NCI-H82 treated with DMSO at 0.1 percent for 48 hours (cell line): ENCODE measurements at regions not wholly inside any gene's neighbourhood (a gene's known extent, or its start where the extent isn't known, plus 50 kb on each side); places are given as distances from the start of the nearest gene placed in this dataset.
"Not testable (repeated sequence)": the region's sequence is repeated elsewhere in the genome, so short reads cannot be mapped to it uniquely, and the experiment has no call there.

Experiments
- DNase-seq: peaks from one replicate; lab custom pipeline; 2025; ENCODE audit not compliant: unreplicated experiment; lab: John Stamatoyannopoulos, UW

DNA sequence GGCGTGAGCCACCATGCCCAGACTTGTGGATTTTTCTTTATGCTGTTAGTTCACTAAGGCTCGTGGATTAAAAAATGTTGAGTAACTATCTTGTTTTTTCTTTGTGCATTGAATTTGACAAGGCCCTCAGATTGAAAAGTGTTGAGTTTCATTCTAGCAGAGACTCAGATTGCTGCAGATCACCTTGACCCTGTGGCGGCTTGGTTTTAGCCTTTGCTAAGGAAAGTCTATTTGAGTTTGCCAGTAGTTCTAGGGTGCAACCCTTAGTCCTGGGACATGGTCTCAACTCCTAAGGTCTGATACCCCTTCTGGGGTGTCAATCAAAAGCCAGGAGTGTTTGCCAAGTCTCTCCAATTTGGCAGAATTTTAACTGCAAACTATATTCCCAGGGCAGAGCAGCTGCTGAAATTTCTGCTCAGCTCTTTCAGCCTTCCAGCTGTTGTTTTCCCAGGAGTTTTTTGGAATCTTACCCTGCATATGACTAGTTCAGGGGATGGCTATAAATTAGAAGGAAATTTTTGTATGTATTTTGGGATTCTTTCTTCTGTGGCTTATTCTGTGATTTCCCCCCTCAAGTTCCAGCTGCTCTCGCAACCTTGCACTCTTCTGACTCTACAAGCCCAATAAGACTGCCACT lies 84.3 kb upstream of the HAND1 start:
- DNase-seq, result no peak

DNA sequence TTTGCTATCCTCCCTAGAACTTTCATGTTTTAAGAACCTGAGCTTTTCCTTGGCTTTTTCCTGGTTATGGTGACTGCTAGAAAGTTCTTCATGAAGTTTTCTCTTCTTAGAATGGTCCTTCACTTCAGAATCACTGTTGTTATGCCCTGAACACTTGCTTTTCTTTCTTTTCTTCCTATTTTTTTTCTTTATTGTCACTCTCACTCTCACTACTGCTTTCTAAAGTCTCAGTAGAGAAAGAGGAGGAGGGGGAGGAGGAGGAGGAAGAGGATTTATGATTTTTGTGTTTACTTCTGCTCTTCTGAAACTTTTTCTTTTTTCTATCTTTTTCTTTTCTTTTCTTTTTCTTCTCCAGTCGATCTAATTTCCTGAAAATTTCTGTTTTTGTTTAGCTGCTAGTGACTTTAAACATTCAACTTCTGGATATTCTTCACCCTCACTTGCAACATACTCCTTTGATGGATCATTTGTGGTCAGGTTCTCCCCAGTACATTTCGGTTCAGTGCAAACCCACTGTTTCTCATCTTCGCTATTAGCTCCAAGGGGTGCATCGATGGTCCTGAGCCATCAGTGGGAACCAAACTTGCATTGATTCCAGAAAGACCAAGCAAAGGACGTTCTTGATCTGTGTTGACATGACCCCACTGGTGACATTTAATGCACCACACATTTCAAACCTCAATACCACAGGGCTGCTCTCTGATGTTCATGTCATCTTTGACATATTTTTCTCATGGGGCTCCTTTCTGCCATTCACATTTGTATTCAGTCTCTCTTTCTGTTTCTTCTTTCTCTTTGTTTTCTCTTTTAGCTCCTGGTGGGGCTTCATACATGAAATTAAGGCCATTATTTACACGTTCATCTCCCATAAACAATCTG lies 81.6 kb upstream of the HAND1 start:
- no peak for DNase-seq

DNA sequence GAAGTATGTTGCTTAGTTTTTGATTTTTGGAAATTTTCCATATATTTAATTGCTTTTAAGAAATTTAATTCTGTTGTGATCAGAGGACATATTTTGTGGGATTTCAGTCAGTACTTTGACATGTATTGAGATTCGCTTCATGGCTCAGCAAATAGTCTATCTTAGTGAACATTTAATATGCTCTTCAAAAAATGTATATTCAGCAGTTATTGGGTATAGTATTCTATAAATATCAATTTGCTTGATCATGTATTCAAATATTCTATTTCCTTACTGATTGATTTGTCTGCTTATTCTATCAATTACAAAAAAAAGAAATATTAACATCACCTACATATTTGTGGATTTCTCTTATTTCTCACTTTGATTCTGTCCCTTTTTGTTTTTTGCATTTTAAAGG lies 79.5 kb upstream of the HAND1 start:
- no peak for DNase-seq

DNA sequence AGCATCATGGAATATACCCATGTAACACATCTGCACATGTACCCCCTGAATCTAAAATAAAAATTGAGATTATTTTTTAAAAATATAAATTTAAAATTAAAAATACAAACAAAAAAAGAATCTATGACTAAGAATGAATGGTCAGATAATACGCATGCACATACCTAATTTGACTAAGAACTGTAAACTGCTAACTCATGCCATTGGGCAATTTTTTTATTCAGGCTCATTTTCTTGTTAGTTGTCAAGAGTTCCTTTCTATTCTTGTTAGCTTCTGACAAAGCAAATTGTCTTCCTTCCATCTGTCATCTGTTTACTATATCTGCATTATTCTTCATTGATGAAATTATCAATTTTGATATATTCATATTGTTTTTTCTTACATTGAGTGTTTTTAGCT lies 69.5 kb upstream of the HAND1 start:
- DNase-seq, result no peak

DNA sequence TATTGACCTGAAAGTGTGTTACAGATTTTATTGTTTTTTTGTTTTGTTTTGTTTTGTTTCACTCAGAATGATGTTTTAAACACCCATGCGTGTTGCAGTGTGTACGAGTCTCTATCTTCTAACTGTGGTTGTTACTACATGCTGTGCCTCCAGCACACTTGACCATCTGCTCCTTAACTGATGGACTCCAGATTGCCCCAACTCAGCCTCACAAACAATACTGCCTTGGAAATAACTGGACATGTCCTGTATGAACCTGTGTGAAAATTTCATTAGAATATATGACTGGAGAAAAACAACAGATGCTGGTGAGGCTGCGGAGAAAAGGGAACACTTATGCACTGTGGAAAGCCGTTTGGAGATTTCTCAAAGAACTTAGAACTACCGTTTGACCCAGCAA lies 68.7 kb upstream of the HAND1 start:
- no peak for DNase-seq

DNA sequence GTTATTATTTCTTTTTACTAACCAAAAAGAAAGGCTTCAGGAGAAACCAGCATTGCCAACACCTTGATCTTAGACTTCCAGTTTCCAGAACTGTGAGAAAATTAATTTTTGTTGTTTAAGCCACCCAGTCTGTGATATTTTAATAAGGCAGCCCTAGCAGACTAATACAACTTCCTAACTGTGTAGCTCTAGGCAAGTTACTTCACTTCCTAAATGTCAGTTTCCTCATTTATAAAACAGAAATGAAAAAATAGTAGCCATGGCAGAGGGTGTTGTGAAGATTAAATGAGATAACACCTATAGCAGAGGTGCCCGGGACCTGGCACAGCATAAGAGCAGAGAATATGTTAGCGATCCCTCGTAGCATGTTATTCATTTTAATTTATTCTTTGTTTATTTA lies 66.6 kb upstream of the HAND1 start:
- DNase-seq, result no peak

DNA sequence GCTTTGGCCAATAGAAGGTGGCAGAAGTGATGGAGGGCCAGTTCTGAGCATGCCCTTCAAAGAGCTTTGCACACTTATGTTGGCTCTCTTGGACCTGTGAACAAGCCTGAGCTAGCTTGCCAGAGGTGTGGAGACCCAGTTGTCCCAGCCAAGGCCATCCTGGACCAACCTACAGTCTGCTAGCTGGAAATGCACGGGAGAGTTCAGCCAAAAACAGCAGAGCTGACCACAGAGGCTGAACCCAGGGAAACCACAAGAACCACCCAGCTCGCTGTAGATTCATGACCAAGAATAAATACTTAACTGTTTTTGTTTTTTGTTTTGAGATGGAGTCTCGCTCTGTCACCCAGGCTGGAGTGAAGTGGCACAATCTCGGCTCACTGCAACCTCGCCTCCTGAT lies 65.4 kb upstream of the HAND1 start:
- no peak for DNase-seq

DNA sequence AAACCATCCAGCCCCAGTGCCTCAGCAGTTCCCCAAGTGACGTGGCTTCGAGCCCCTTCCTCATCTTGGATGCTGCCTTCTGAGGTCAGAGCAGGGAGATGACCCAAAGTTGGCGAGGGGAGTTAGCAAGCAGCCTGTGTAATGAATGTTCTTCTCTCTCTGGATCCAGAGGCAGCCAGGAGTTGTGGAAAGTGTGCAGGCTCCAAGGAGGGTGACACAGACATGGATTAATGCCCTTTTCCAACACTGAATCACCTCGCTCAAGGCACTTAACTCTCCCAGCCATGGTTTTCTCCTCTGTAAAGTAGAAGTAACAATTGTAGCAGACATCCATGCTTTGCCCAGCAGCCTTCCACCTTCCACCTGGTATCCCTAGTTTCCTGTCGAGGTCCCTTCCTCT lies 64.6 kb upstream of the HAND1 start:
- DNase-seq, result no peak

DNA sequence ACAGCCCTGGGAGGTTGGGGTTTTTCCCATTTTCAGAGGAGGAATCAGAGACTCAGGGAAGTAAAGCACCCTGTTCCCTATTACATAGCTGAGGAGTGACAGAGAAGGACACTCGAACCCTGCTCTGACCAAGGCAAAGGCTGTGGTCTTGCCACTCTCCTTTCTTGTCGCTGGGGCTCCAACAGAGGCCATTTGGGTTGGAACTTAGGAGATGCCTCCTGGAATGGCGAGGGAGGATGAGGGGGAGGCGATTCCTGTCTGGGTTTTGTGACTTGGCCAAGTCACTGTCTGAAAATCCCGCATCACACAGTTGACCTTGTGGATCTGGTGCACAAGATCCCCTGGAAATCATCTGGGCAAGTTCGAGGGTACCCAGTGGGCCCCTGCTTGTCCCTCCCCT lies 64.0 kb upstream of the HAND1 start:
- no peak for DNase-seq

DNA sequence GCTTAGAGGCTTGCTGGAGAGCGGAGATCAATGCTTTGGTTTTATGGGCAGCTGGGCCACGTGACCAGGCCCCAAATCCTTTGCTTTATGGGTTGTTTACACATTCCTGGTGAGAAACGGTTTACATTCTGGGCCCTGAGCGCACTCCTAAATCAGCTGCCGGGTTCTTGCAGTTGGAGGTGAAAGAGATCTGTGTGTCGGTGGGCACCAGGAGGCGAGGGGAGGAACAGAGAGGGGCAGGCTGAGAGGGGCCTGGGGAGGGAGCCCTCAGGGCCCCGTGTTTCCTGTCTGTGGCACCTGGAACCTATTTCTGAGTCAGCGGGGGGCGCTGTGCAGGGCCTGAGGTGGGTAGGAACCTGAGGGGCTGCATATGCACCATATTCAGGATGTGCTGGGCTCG lies 63.5 kb upstream of the HAND1 start:
- no peak for DNase-seq

DNA sequence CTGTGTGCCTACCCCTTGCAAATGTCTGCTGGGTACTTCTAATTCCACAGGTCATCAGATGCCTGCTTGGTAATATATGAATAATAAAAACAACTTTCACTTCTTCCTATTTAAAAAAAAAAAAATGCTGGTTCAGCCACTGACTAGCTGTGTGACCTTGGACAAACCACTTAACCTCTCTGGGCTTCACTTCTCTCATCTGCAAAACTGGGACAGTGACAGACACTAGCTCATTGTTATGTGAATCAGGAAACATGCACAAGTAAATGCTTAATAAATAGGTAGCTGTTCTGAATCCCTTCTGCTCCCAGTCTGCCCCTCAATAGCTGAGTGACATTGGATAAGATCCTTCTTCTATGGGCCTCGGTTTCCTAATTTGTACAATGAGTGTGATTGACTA lies 62.6 kb upstream of the HAND1 start:
- DNase-seq, result no peak

DNA sequence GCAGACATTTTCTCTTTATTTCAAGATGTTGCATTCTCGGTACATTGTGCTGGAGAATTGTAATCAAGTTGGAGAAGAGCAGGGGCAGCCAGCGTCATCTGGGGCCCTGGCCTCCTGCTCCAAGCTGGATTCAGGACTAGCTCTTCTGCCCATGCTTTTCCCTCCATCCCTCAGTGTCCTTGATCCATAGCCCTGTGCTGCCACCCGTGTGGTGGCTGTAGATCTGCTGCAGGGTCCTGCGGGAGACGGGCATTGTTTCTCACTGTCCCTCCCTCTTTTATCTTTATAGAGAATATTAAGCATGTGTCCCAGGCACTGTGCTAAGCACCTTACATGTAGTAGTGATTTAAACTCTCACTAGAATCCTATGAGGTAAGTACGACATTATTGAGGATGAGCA lies 60.5 kb upstream of the HAND1 start:
- no peak for DNase-seq

DNA sequence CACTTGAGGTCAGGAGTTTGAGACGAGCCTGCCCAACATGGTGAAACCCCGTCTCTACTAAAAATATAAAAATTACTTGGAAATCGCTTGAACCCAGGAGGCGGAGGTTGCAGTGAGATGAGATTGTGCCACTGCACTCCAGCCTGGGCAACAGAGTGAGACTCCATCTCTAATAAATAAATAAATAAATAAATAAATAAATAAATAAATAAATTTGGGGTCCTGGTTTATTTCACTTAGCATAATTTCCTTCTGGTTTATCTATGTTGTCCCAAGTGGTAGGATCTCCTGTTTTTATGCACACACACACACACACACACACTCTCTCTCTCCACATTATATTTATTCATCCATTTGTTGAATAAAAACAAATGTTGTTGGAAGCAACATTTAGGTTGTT lies 58.4 kb upstream of the HAND1 start:
- DNase-seq, result not testable (repeated sequence)

DNA sequence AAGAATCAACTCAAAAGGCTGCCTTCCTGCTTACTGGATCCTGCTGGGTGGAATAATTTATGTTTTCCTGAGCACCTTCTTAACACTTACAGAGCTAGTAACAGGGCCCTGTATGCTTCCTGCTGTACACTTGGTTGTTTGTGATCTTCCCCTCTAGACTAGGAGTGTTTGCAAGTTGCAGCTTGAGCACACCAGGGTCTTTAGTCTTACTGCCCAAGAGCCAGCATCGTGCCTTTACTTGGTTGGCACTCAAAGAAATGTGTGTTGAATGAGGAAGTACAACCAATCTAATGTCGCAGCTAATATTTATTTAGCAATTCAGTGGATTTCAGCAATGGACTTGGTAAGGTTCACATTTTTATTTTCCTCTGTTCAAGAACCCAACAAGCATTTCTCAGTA lies 57.5 kb upstream of the HAND1 start:
- DNase-seq, result no peak

DNA sequence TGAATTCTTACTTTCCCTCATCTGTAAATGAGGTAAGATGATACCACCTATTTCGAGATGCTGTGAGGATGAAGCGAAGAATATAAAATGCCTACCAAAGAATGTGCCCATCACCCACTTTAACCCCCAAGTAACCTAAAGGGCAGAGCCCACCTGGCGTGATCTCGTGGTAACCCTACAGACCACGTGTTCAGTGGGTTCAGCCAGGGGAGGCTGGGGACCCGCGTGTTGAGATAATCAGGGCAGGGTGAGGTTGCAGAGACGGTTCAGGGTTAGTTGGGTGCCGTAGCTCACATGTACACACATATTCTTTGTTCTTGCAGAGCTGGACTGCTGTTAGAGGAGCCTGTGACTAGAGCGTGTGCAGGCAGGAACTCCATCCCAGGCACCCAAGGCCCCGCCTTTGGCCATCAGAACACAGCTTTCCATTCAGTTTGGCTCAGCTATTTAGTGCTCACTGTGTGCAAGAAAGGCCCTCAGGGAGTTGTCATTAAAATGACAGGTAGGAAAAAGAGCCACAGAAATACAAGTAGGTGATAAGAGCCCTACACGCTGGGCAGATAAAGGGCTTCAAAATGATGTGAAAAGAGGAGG lies 56.5 kb upstream of the HAND1 start:
- DNase-seq, result no peak

DNA sequence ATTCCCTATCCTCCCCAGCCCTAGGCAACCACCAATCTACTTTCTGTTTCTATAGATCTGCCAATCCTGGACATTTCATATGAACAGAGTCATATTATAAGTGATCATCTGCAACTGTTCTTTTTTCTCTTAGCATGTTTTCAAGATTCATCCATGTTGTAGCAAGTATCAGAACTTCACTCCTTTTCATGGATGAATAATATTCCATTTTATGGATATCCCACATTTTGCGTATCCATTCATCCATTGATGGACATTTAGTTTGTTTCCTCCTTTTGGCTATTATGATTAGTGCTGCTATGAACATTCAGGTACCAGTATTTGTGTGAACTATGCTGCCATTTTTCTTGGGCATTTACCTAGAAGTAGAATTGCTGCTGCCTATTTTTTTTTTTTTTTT lies 51.3 kb upstream of the HAND1 start:
- no peak for DNase-seq

DNA sequence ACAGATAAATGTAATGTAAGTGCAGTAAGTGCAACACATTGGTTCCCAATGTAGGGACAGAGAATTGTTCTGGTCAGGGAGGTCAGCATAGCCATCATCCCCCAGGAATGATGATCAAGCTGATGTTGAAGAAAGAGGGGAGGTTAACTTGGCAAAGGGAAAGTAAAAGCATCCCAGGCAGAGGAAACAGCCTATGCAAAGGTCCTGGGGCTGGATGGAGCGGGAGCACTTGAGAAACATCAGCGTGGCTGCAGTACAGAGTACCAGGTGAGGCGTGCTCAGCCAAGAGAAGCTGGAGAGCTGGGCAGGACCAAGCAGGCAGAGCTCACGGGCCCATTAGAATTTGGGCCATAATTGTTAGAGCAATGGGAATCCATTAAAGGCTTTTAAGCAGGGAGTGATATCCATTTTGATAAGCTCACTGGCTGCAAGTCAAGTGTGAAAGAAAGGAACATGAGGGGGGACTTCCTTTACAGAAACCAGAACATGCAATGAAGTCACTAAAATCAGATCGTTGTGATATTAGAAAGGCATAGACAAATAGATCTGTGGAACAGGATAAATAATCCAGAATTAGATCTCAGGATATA lies 50.1 kb upstream of the HAND1 start:
- no peak for DNase-seq
